GM23248 (cell line): ENCODE measurements at regions not wholly inside any gene's neighbourhood (a gene's known extent, or its start where the extent isn't known, plus 50 kb on each side); places are given as distances from the start of the nearest gene placed in this dataset.

Experiments
- EZH2 ChIP-seq: fragments of 200-600 bp; sonication (generic); IDR thresholded peaks from 2 replicates; pipeline ENCODE4 v1.6.1; 2018; ENCODE audit warnings: antibody characterized with exemption, mild to moderate bottlenecking; ENCODE audit not compliant: insufficient read depth, poor library complexity, severe bottlenecking
- EZH2phosphoT487 ChIP-seq: fragments of 200-600 bp; sonication (generic); IDR thresholded peaks from 2 replicates; pipeline ENCODE4 v1.6.1; 2018; ENCODE audit warnings: antibody characterized with exemption, moderate library complexity, mild to moderate bottlenecking, low read depth; ENCODE audit not compliant: insufficient read depth

DNA sequence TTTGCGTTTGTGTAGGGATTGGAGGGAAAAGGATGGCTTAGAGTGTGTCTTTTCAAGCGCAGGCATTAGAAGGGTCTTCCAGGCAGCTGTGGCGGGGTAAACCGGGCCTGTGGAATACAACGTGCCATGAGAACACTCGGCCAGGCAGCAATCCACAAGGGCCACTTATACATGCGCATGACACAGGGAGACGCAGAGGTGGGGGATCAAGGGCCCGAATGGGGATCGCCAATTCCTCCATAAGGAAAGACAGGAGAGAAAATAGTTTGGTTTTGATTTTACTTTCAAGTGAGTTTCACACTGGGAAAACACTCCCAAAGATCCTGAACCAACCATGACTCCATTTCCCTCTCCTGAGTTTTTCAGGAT, 71.6 kb downstream of the SPRING1 start:
- no peak for TF ChIP-seq EZH2
- TF ChIP-seq EZH2phosphoT487, result no peak
